T-helper 1 cell treated with Interleukin-12 subunit alpha and Interleukin-12 subunit beta and Interleukin-4 antibody, amounts not matched to agents 30 ng/mL and 1 ng/mL, for 36 hours (primary cell): ENCODE measurements at regions not wholly inside any gene's neighbourhood (a gene's known extent, or its start where the extent isn't known, plus 50 kb on each side); places are given as distances from the start of the nearest gene placed in this dataset.
"Not testable (repeated sequence)": the region's sequence is repeated elsewhere in the genome, so short reads cannot be mapped to it uniquely, and the experiment has no call there.

Experiments
- intact Hi-C: fragments of 100-400 bp; cut with micrococcal nuclease; formaldehyde crosslinking; loops from one replicate; pipeline ENCODE4 v1.15.1; 2024

DNA sequence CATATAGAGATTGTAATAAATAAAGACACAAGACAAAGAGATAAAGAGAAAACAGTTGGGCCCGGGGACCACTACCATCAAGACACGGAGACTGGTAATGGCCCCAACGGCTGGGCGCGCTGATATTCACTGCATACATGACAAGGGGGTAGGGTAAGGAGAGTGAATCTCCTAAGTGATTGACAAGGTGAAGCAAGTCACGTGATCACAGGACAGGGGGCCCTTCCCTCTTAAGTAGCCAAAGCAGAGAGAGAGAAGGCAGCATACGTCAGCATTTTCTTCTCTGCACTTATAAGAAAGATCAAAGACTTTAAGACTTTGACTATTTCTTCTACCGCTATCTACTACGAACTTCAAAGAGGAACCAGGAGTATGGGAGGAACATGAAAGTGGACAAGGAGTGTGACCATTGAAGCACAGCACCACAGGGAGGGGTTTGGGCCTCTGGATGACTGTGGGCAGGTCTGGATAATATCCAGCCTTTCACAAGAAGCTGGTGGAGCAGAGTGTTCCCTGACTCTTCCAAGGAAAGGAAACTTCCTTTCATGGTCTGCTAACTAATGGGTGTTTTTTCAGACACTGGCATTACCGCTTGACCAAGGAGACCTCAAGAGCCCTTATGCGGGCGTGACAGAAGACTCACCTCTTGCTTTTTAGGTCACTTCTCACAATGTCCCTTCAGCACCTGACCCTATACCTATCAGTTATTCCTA lies 75.6 kb downstream of the MRPL39 start:
- intact Hi-C loops = not testable (repeated sequence)

DNA sequence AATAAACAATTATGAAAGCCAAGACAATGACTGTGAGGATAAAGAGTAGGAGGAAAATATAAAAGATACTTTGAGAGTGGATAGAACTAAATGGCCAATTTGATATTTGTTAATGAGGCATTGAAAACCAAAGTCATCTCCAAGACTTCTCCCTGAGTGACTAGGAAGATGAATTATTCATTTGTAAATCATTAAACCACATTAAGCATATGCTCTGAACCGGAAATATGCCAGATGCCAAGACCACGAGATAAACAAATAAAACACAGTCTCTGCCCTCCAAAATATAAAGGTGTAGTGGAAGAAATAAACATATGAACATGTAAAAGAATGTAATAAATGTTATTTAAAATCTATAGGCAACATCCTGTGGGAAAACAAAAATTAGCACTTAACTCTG lies 78.8 kb downstream of the MRPL39 start:
- intact Hi-C loops = no loop called here

DNA sequence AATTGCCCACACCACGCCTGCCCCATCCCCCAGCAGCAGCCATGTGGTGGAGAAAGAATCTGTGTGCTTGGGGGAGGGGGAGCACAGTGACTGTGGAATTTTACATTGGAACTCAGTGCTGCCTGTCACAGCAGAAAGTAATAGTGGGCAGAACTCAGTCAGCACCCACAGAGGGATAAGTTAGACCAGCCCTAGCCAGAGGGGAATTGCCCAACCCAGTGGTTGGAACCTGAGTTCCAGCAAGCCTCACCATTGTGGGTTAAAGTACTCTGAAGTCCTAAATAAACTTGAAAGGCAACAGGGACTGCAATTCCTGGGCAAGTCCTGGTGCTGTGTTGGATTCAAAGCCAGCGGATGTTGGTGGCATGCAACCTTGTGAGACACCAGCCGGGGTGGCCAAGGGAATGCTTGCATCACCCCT lies 88.8 kb downstream of the MRPL39 start:
- intact Hi-C loops = no loop called here

DNA sequence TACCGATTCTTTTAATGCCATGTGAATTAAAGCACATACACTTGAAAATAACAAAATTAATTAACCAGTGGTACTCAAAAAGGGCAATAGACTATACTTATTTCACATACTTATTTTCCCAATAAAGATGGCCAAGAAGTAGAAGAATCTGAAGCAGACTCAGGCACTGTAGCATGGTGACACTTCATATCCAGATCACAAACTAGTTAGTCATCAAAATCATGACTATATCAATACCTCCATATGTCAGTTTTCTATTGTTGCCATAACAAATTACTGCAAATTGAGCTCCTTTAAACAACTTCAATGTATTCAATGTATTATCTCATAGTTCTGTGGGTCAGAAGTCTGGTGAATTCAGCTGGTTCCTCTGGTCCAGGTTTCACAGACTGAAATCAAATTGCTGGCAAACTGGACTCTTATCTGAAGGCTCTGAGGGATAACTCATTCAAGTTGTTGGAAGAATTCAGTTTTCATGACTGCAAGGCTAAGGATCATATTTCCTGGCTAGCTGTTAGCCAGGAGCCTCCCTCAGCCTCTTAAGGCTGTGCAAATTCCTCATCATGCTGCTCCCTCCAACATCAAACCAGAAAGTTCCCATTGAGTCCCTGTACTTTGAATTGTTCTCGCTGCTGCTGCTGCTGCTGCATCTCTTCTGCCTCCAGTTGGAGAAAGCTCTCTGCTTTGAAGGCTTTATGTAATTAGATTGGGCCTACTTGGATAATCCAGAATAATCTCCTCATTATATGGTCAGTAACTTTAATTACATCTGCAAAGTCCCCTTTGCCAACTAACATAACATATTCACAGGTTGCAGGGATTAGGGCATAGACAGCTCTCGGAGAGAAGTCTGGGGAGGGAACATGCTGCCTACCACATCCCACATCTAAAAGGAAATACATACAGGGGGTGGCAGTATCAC lies 91.5 kb downstream of the MRPL39 start:
- intact Hi-C loops = no loop called here

GRCh38 chr21:25513810-25514209 lies 93.5 kb downstream of the MRPL39 start:
- intact Hi-C loops = no loop called here

DNA sequence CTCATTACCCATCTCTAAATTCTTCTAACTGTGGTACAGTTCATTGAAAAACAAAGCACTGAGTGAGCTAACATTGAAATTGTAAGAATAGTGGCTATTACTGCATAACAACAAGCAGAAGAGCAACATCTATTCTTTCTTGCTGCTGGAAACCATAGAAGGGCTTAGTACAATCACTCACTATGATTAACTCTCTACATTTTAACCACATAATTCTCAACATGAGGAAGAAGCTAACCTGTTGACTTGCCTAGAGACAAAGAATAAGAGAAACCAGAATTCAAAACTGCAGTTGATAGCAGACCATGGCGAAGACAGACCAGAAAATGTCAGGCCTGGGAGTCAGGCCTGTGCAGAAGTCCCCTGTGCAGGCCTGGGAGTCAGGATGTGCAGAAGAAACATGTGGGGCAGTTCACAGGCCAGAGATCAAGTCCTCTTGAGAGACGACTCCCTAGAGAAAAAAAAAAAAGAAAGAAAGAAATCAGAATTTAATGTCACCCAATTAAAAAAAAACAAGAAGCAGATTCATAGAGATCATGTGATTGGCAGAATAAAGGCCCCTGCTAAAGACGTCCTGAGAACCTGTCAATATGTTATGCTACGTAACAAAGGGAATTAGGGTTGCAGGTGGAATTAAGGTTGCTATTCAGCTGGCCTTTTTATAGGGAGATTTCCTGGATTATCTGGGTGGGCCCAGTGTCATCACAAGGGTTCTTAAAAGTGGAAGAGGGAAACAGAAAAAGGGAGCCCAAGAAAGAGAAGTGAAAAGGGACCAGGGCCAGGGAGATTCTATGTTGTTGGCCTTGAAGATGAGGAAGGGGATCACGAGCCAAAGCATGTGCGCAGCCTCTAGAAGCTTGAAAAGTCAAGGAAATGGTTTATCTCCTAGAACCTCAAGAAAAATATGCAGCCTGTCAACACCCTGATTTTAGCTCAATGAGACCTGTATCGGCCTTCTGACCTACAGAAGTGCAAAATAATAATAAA lies 94.9 kb downstream of the MRPL39 start:
- intact Hi-C loops = no loop called here

GRCh38 chr21:25509862-25510261 lies 97.4 kb downstream of the MRPL39 start:
- intact Hi-C loops = loop anchor here (1.0 to 5.0 kb wide), 4 partner anchors 45 to 88 kb away; no protein-coding TSS in a partner anchor

DNA sequence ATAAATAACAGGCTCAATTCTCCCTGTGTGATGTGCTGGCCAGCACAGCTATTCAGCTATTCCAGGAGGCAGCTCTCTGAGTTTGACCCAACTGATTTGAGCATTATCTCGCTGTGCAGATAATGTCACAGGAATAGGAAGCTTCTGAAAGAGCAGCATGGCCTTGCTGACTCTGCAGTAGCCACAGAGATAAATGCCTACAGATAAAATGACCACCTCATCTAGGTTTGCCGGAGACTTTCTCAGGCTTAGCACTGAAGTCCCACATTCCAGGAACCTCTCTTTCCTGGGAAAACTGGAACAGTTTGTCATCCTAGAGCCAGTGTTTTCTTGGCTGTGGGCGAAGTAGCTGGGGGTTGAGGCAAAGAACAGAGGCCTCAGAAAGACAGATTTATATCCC lies 98.9 kb downstream of the MRPL39 start:
- intact Hi-C loops = loop anchor here (5.0 kb wide), 1 partner anchor 86 kb away; no protein-coding TSS in a partner anchor

DNA sequence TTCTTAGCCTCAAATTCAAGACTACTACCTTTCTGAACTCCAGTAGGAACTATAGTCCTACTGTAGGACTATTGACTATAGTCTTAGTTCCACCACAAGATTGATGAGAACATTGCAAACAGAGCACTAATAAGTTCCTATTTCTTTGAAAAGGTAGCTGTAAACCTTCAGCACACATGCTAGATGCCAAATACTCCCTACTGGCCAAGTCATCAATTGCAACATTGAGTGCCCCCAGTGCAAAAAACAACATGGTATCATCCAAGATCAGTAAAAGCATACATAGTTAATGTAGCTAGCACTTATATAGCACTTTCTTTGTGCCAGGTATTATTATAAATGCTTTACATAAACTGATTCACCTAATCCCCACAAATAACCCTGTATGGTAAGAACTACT lies 99.8 kb downstream of the MRPL39 start:
- intact Hi-C loops = loop anchor here (5.0 kb wide), 1 partner anchor 85 kb away; no protein-coding TSS in a partner anchor

DNA sequence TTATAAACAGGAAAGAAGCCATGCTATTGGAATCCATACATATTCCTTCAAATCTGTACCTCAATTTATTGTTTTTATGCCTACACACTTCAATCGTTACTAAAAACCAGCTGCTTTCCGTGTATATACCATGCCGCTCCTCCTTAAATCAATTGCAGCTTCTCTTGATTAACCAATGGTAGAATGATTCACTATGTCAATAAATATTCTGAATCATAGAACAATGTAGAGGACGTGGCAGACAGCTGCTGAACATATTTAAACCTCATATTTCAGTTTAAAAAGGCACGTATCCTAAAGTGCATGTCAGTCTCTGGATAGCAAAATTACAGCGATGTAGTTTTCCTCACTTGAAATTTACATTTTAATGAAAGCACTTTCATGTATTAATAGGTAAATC lies 100.4 kb downstream of the MRPL39 start:
- intact Hi-C loops = loop anchor here (5.0 kb wide), 1 partner anchor 85 kb away; no protein-coding TSS in a partner anchor

- intact Hi-C loops = loop anchor here (5.0 kb wide), 1 partner anchor 84 kb away; no protein-coding TSS in a partner anchor
Observed at GRCh38 chr21:25506261-25506660, 101.0 kb downstream of the MRPL39 start.

DNA sequence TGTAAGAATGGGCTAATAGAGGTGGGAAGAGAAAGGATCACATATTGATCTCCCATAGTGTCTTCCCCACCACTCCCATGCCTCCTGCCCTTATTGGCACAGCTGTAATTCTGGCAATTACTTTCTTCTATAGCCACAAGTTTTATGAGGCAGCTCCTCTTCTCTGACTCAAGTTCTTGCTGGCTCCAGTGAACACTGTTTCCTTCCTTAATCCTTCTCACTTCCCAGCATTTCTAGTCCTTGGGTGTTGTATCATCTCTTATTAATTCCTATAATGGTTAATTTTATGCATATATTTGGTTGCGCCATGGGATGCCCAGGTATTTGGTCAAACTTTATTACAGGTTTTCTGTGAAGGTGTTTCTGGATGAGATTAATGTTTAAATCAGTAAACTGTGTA lies 103.3 kb downstream of the MRPL39 start:
- intact Hi-C loops = loop anchor here (2.0 kb wide), 1 partner anchor 15 kb away; no protein-coding TSS in a partner anchor

DNA sequence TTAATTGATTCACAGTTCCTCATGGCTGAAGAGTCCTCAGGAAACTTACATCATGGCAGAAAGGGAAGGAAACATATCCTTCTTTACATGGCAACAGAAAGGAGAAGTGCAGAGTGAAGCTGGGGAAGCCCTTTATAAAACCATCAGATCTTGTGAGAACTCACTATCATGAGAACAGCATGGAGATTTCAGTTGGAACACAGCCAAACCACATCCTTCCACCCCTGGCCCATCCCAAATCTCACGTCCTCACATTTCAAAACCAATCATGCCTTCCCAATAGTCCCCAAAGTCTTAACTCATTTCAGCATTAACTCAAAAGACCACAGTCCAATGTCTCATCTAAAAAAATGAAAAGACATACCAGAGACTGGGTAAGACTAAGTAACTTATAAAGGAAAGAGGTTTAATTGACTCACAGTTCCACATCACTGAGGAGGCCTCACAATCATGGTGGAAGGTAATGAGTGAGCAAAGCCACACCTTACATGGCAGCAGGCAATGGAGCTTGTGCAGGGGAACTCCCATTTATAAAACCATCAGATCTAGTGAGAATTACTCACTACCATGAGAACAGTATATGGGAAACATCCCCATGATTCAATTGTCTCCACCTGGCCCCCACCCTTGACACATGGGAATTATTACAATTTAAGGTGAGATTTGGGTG lies 105.2 kb downstream of the MRPL39 start:
- intact Hi-C loops = loop anchor here (2.0 kb wide), 1 partner anchor 13 kb away; no protein-coding TSS in a partner anchor

DNA sequence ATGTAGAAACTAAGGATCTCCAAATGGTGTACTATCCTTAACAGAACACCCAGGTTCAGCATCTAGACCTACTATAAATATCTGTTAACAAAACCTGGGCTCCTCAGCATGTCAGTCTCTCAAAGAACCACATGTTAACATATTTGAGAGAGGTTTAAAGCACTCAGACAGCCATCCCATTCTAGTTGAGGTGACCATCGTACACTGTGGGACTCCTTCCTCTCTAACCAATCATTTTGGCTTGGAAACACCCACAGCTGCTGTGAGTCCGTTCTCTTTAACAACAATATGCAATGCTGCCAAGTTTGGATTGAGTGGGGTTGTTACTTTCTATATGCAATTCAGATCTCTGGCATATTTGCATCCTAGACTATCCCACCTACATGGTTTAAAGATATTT lies 105.8 kb downstream of the MRPL39 start:
- intact Hi-C loops = no loop called here

- intact Hi-C loops = no loop called here
Observed at GRCh38 chr21:25500598-25500997, 106.7 kb downstream of the MRPL39 start.

DNA sequence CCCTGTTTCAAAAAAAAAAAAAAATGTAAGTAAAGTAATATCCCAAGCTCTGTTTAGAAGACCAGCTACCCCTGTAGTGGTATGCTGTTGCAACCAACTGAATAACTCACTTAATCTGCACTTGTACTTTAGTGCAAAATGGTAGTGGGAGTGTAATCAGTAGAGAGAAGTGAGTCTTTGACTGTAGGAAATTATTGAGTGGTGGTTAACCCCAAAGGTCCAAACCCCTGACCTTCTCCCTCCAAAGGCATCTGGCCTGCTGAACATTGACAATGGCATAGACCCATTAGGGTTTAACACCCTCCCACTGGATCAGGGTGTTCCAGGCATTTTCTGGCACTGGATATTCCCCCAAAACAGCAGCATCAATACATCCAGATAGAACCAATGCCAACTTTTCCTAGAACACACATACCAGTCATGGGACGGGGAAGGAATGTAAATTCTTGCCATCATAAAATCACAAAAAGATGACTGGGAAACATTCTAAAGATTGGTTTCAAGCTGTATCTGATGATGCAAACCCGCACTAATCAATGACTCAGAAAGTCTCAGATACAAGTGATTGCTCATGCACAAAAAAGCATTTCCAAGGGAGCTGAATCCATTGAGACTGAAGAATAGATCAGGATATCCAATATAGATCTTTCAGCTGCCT lies 110.3 kb downstream of the MRPL39 start:
- intact Hi-C loops = no loop called here

- intact Hi-C loops = no loop called here
Observed at GRCh38 chr21:25494804-25495203, 112.5 kb downstream of the MRPL39 start.

DNA sequence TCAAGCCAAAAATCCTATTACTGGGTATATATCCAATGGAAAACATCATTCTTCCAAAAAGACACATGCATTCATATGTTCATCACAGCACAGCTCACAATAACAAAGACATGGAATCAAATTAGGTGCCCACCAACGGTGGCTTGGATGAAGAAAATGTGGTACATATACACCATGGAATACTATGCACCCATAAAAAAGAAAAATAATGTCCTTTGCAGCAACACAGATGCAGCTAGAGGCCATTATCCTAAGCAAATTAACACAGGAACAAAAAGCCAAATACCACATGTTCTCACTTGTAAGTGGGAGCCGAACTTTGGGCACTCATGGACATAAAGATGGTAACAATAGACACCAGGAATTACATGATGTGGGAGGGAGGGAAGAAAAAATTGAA lies 113.6 kb downstream of the MRPL39 start:
- intact Hi-C loops = no loop called here

GRCh38 chr21:25491267-25491666 lies 116.0 kb downstream of the MRPL39 start:
- intact Hi-C loops = no loop called here

GRCh38 chr21:25490742-25491141 lies 116.5 kb downstream of the MRPL39 start:
- intact Hi-C loops = no loop called here
